Hypothalamus (tissue), 51 donors: ENCODE measurements at regions not wholly inside any gene's neighbourhood (a gene's known extent, or its start where the extent isn't known, plus 50 kb on each side); places are given as distances from the start of the nearest gene placed in this dataset.
"Not testable (repeated sequence)": the region's sequence is repeated elsewhere in the genome, so short reads cannot be mapped to it uniquely, and the experiment has no call there.

Experiments
- DNase-seq, 51 donors: peaks; one replicate each; lab custom pipeline; 2025; lab: John Stamatoyannopoulos, UW

- DNase-seq = no peak
Measured at GRCh38 chr13:70817576-70817975, 709.3 kb upstream of the KLHL1 start.

GRCh38 chr13:70816853-70817252 lies 708.6 kb upstream of the KLHL1 start:
- DNase-seq = no peak

GRCh38 chr13:70814684-70815083 lies 706.4 kb upstream of the KLHL1 start:
- no peak for DNase-seq

- no peak for DNase-seq
Measured at GRCh38 chr13:70812481-70812880, 704.2 kb upstream of the KLHL1 start.

- no peak for DNase-seq
Measured at GRCh38 chr13:70809588-70809987, 701.3 kb upstream of the KLHL1 start.

GRCh38 chr13:70798385-70798784 lies 690.1 kb upstream of the KLHL1 start:
- no peak for DNase-seq

GRCh38 chr13:70795484-70795883 lies 687.2 kb upstream of the KLHL1 start:
- no peak for DNase-seq

- DNase-seq = no peak
Measured at GRCh38 chr13:70792121-70792520, 683.9 kb upstream of the KLHL1 start.

GRCh38 chr13:70789751-70790150 lies 681.5 kb upstream of the KLHL1 start:
- DNase-seq = no peak

GRCh38 chr13:70788074-70788473 lies 679.8 kb upstream of the KLHL1 start:
- no peak for DNase-seq

GRCh38 chr13:70784207-70784989 lies 676.1 kb upstream of the KLHL1 start:
- no peak for DNase-seq

- DNase-seq = no peak
Measured at GRCh38 chr13:70769817-70770216, 661.6 kb upstream of the KLHL1 start.

GRCh38 chr13:70758932-70759331 lies 650.7 kb upstream of the KLHL1 start:
- no peak for DNase-seq

- no peak for DNase-seq
Measured at GRCh38 chr13:70756088-70756487, 647.8 kb upstream of the KLHL1 start.

- no peak for DNase-seq
Measured at GRCh38 chr13:70755456-70755855, 647.2 kb upstream of the KLHL1 start.

- no peak for DNase-seq
Measured at GRCh38 chr13:70747262-70747661, 639.0 kb upstream of the KLHL1 start.

GRCh38 chr13:70746469-70746868 lies 638.2 kb upstream of the KLHL1 start:
- not testable (repeated sequence) for DNase-seq

GRCh38 chr13:70736622-70737317 lies 628.5 kb upstream of the KLHL1 start:
- DNase-seq = no peak

GRCh38 chr13:70732611-70733010 lies 624.4 kb upstream of the KLHL1 start:
- no peak for DNase-seq

GRCh38 chr13:70729369-70729768 lies 621.1 kb upstream of the KLHL1 start:
- no peak for DNase-seq

GRCh38 chr13:70723732-70724131 lies 615.5 kb upstream of the KLHL1 start:
- no peak for DNase-seq

GRCh38 chr13:70720386-70720785 lies 612.1 kb upstream of the KLHL1 start:
- DNase-seq = no peak
